HepG2 (cell line): ENCODE measurements at regions not wholly inside any gene's neighbourhood (a gene's known extent, or its start where the extent isn't known, plus 50 kb on each side); places are given as distances from the start of the nearest gene placed in this dataset.
A peak's percentile ranks its signal among the peaks of the same experiment; 100 is the strongest.

ENCODE experiments used
- HES4 ChIP-seq: sonication (generic); formaldehyde crosslinking; IDR thresholded peaks from 2 replicates; pipeline ENCODE4 v1.9.0; 2021; ENCODE audit warnings: mild to moderate bottlenecking, missing genetic modification reagents, borderline replicate concordance
- TAF15 ChIP-seq: fragments of 200-400 bp; formaldehyde crosslinking; IDR thresholded peaks from one replicate; pipeline ENCODE4 v1.6.1; 2018; ENCODE audit warnings: mild to moderate bottlenecking, low read depth, low read length; ENCODE audit not compliant: poor library complexity, severe bottlenecking
- ZNF775 ChIP-seq: sonication (generic); formaldehyde crosslinking; IDR thresholded peaks from 2 replicates; pipeline ENCODE4 v1.4.0; 2020; ENCODE audit warnings: missing genetic modification reagents, mild to moderate bottlenecking, moderate library complexity, borderline replicate concordance
- TF ChIP-seq, protein P1 (sequence below), 2 experiments: sonication (generic) in 1 of 2; formaldehyde crosslinking in 1 of 2; IDR thresholded peaks; 2 replicates each; pipeline versions ENCODE4 v1.6.1 to v1.9.0; 2014 to 2022; ENCODE audit warnings: antibody characterized with exemption in 1 of 2, borderline replicate concordance in 1 of 2, inconsistent platforms in 1 of 2, low read depth in 1 of 2, missing genetic modification reagents in 1 of 2
- TF ChIP-seq, protein P2 (sequence below): IDR thresholded peaks from 2 replicates; pipeline ENCODE4 v1.6.1; 2016; ENCODE audit warnings: mild to moderate bottlenecking
- TF ChIP-seq, protein P3 (sequence below): sonication (generic); formaldehyde crosslinking; IDR thresholded peaks from 2 replicates; pipeline ENCODE4 v1.5.1; 2020; ENCODE audit warnings: mild to moderate bottlenecking, missing genetic modification reagents, moderate library complexity
- TF ChIP-seq, protein P4 (sequence below): sonication (generic); formaldehyde crosslinking; IDR thresholded peaks from 2 replicates; pipeline ENCODE4 v1.5.0; 2020; ENCODE audit warnings: mild to moderate bottlenecking, missing genetic modification reagents
- TF ChIP-seq, protein P5 (sequence below): sonication (generic); formaldehyde crosslinking; IDR thresholded peaks from 2 replicates; pipeline ENCODE4 v1.8.0; 2022; ENCODE audit warnings: mild to moderate bottlenecking, missing genetic modification reagents, borderline replicate concordance
- TF ChIP-seq, protein P6 (sequence below): sonication (generic); formaldehyde crosslinking; IDR thresholded peaks from 2 replicates; pipeline ENCODE4 v1.5.0; 2020; ENCODE audit warnings: mild to moderate bottlenecking, missing genetic modification reagents, moderate library complexity

DNA sequence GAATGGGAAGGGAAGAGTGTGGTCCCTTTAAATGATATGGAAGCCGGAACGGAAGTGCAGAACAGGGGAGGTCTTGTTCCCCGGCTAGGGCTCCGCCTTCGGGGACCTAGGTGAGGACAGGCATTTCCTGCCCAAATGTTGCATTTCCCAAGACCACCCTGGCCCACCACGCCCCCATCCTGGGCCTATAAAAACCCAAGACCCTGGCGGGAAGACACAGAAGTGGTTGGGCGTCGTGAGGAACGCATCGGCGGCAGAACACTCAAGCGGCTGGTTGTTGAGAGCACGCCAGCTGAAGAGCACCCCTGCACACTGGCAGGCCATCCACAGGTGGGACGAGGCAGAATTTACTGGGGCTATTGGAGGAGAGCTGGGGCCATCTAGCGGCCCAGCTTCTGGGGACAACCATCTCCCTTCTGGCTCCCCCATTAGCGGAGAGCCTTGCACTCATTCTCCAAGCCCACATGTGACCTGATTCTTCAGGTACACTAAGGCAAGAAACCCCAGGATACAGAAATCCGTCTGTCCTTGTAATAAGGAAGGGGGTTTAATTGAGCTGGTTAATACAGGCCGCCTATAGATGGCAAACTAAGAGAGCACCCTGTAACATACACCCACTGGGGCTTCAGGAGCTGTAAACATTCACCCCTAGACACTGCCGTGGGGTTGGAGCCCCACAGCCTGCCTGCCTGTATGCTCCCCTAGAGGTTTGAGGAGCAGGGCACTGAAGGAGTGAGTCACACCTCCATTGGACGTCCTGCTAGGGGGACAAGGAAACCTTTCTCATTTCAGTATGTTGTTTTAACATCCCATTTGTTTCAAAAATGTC lies 1327.9 kb downstream of the BRINP3 start (continued):
- TF ChIP-seq, protein P1, sequence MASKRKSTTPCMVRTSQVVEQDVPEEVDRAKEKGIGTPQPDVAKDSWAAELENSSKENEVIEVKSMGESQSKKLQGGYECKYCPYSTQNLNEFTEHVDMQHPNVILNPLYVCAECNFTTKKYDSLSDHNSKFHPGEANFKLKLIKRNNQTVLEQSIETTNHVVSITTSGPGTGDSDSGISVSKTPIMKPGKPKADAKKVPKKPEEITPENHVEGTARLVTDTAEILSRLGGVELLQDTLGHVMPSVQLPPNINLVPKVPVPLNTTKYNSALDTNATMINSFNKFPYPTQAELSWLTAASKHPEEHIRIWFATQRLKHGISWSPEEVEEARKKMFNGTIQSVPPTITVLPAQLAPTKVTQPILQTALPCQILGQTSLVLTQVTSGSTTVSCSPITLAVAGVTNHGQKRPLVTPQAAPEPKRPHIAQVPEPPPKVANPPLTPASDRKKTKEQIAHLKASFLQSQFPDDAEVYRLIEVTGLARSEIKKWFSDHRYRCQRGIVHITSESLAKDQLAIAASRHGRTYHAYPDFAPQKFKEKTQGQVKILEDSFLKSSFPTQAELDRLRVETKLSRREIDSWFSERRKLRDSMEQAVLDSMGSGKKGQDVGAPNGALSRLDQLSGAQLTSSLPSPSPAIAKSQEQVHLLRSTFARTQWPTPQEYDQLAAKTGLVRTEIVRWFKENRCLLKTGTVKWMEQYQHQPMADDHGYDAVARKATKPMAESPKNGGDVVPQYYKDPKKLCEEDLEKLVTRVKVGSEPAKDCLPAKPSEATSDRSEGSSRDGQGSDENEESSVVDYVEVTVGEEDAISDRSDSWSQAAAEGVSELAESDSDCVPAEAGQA (IDR thresholded peaks at IDR 0.05; ENCODE audit: low read depth), result no peak
- TF ChIP-seq, protein P1 (CRISPR knock-in tag; IDR thresholded peaks at IDR 0.05; ENCODE audit: borderline replicate concordance), result 0 out of 2 replicates have a peak, but pooled peaks have one; percentile 53
- TF ChIP-seq, protein P2, sequence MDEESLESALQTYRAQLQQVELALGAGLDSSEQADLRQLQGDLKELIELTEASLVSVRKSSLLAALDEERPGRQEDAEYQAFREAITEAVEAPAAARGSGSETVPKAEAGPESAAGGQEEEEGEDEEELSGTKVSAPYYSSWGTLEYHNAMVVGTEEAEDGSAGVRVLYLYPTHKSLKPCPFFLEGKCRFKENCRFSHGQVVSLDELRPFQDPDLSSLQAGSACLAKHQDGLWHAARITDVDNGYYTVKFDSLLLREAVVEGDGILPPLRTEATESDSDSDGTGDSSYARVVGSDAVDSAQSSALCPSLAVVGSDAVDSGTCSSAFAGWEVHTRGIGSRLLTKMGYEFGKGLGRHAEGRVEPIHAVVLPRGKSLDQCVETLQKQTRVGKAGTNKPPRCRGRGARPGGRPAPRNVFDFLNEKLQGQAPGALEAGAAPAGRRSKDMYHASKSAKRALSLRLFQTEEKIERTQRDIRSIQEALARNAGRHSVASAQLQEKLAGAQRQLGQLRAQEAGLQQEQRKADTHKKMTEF (CRISPR knock-in tag), result peak; percentile 37; the same call in 1 of the 2 replicates
- TF ChIP-seq TAF15, result no peak
- no peak for TF ChIP-seq HES4
- TF ChIP-seq, protein P3, sequence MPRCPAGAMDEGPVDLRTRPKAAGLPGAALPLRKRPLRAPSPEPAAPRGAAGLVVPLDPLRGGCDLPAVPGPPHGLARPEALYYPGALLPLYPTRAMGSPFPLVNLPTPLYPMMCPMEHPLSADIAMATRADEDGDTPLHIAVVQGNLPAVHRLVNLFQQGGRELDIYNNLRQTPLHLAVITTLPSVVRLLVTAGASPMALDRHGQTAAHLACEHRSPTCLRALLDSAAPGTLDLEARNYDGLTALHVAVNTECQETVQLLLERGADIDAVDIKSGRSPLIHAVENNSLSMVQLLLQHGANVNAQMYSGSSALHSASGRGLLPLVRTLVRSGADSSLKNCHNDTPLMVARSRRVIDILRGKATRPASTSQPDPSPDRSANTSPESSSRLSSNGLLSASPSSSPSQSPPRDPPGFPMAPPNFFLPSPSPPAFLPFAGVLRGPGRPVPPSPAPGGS (CRISPR knock-in tag), result no peak
- TF ChIP-seq, protein P4, sequence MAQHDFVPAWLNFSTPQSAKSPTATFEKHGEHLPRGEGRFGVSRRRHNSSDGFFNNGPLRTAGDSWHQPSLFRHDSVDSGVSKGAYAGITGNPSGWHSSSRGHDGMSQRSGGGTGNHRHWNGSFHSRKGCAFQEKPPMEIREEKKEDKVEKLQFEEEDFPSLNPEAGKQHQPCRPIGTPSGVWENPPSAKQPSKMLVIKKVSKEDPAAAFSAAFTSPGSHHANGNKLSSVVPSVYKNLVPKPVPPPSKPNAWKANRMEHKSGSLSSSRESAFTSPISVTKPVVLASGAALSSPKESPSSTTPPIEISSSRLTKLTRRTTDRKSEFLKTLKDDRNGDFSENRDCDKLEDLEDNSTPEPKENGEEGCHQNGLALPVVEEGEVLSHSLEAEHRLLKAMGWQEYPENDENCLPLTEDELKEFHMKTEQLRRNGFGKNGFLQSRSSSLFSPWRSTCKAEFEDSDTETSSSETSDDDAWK (CRISPR knock-in tag), result no peak
- TF ChIP-seq, protein P5, sequence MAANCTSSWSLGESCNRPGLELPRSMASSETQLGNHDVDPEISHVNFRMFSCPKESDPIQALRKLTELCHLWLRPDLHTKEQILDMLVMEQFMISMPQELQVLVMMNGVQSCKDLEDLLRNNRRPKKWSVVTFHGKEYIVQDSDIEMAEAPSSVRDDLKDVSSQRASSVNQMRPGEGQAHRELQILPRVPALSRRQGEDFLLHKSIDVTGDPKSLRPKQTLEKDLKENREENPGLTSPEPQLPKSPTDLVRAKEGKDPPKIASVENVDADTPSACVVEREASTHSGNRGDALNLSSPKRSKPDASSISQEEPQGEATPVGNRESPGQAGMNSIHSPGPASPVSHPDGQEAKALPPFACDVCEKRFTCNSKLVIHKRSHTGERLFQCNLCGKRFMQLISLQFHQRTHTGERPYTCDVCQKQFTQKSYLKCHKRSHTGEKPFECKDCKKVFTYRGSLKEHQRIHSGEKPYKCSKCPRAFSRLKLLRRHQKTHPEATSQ, result peak; percentile 63; the same call in 1 of the 2 replicates
- no peak for TF ChIP-seq ZNF775 (CRISPR knock-in tag)
- TF ChIP-seq, protein P6, sequence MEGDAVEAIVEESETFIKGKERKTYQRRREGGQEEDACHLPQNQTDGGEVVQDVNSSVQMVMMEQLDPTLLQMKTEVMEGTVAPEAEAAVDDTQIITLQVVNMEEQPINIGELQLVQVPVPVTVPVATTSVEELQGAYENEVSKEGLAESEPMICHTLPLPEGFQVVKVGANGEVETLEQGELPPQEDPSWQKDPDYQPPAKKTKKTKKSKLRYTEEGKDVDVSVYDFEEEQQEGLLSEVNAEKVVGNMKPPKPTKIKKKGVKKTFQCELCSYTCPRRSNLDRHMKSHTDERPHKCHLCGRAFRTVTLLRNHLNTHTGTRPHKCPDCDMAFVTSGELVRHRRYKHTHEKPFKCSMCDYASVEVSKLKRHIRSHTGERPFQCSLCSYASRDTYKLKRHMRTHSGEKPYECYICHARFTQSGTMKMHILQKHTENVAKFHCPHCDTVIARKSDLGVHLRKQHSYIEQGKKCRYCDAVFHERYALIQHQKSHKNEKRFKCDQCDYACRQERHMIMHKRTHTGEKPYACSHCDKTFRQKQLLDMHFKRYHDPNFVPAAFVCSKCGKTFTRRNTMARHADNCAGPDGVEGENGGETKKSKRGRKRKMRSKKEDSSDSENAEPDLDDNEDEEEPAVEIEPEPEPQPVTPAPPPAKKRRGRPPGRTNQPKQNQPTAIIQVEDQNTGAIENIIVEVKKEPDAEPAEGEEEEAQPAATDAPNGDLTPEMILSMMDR (CRISPR knock-in tag), result peak; percentile 68
